Keratinocyte (primary cell): ENCODE measurements at regions not wholly inside any gene's neighbourhood (a gene's known extent, or its start where the extent isn't known, plus 50 kb on each side); places are given as distances from the start of the nearest gene placed in this dataset.

Experiments
- CTCF ChIP-seq, 3 experiments: IDR thresholded peaks in 1 of 3; conservative IDR thresholded peaks in 1 of 3; optimal IDR thresholded peaks in 1 of 3; 2 replicates in 2 of 3; 3 replicates in 1 of 3; pipeline versions ENCODE3 to v1.5.1; 2011; ENCODE audit warnings: low read length in 3 of 3, mild to moderate bottlenecking in 3 of 3, moderate library complexity in 2 of 3, control low read depth in 1 of 3, inconsistent platforms in 1 of 3; ENCODE audit not compliant: insufficient read depth in 2 of 3; ENCODE audit errors: extremely low read depth in 1 of 3
- EZH2 ChIP-seq: IDR thresholded peaks from one replicate; pipeline ENCODE4 v1.6.1; 2012; ENCODE audit warnings: inconsistent platforms, mild to moderate bottlenecking, low read length, moderate library complexity

DNA sequence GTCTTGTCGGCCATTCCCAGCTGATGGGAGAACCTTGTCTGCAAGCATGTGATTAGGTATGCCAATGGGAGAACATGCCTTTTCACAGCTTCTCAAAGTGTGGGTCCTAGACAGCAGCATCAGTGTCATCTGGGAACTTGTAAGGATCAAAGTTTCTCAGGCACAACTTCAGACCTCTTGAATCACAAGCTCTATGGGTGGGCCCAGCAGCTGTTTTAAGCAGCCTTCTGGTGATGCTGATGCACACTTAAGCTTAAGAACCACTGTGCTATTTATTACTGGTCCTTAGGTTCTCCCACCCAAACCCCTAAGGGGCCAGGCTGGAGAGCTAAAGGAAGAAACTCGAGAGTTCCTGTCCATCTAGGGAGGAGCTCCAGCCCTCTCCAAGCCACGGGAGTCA lies 453.9 kb upstream of the PROK2 start:
- TF ChIP-seq CTCF (optimal IDR thresholded peaks at IDR 0.05 in 1 of 3, IDR thresholded peaks at IDR 0.05 in 1 of 3, conservative IDR thresholded peaks at IDR 0.05 in 1 of 3; ENCODE audit: extremely low read depth in 1 of 3, insufficient read depth in 2 of 3, low read length in 3 of 3) (no peak), EZH2 (no peak)
